Nephron (organoid): ENCODE measurements at regions not wholly inside any gene's neighbourhood (a gene's known extent, or its start where the extent isn't known, plus 50 kb on each side); places are given as distances from the start of the nearest gene placed in this dataset.

Experiments used
- H3K27ac Mint-ChIP-seq, 3 experiments: 2 replicates each; pipeline ENCODE4 v1.8.0; 2020; ENCODE audit warnings: mixed read lengths in 3 of 3, mild to moderate bottlenecking in 2 of 3, moderate library complexity in 1 of 3
- H3K27me3 Mint-ChIP-seq: 2 replicates; pipeline ENCODE4 v1.8.0; 2021; ENCODE audit warnings: low read depth, mild to moderate bottlenecking, moderate library complexity, mixed read lengths
- H3K36me3 Mint-ChIP-seq: 2 replicates; pipeline ENCODE4 v1.8.0; 2020; ENCODE audit warnings: low read depth, mixed read lengths
- H3K4me1 Mint-ChIP-seq: 2 replicates; pipeline ENCODE4 v1.8.0; 2020; ENCODE audit warnings: mixed read lengths
- H3K4me3 Mint-ChIP-seq, 3 experiments: 2 replicates each; pipeline ENCODE4 v1.8.0; 2020; ENCODE audit warnings: mild to moderate bottlenecking in 3 of 3, mixed read lengths in 3 of 3, moderate library complexity in 2 of 3
- H3K9me3 Mint-ChIP-seq: 2 replicates; pipeline ENCODE4 v1.8.0; 2020; ENCODE audit warnings: mixed read lengths
- CTCF ChIP-seq, 3 experiments: fragments of 200-600 bp; sonication (generic); IDR thresholded peaks; one replicate each; pipeline ENCODE4 v1.5.0; 2021; ENCODE audit warnings: antibody characterized with exemption in 3 of 3; ENCODE audit not compliant: unreplicated experiment in 3 of 3

- H3K36me3 Mint-ChIP-seq, result no peaks in the 10 kb centered on the region
- no peak overlapping the region for H3K27ac Mint-ChIP-seq
- no peaks in the 10 kb centered on the region for H3K27me3 Mint-ChIP-seq
- no peak overlapping the region for H3K4me3 Mint-ChIP-seq
- H3K9me3 Mint-ChIP-seq, result no peaks in the 10 kb centered on the region
- H3K4me1 Mint-ChIP-seq, result peaks cover under 1% of the 10 kb centered on the region
- no peak for TF ChIP-seq CTCF (IDR thresholded peaks at IDR 0.05; ENCODE audit: unreplicated experiment in 3 of 3)
Measured at GRCh38 chr1:192439373-192440025, 122.7 kb downstream of the RGS21 start.

- no peaks in the 10 kb centered on the region for H3K27me3 Mint-ChIP-seq
- no peak for TF ChIP-seq CTCF (IDR thresholded peaks at IDR 0.05; ENCODE audit: unreplicated experiment in 3 of 3)
- no peaks in the 10 kb centered on the region for H3K36me3 Mint-ChIP-seq
- no peak overlapping the region for H3K4me3 Mint-ChIP-seq
- H3K27ac Mint-ChIP-seq, result no peak overlapping the region
- peaks cover 9% of the 10 kb centered on the region for H3K4me1 Mint-ChIP-seq
- no peaks in the 10 kb centered on the region for H3K9me3 Mint-ChIP-seq
Measured at GRCh38 chr1:192441492-192441891, 124.7 kb downstream of the RGS21 start.

- no peak for TF ChIP-seq CTCF (IDR thresholded peaks at IDR 0.05; ENCODE audit: unreplicated experiment in 3 of 3)
- no peak overlapping the region for H3K27ac Mint-ChIP-seq
- H3K36me3 Mint-ChIP-seq, result no peaks in the 10 kb centered on the region
- no peaks in the 10 kb centered on the region for H3K9me3 Mint-ChIP-seq
- no peaks in the 10 kb centered on the region for H3K27me3 Mint-ChIP-seq
- H3K4me1 Mint-ChIP-seq, result peaks cover 14% of the 10 kb centered on the region
- no peak overlapping the region for H3K4me3 Mint-ChIP-seq
Measured at GRCh38 chr1:192442736-192443135, 125.9 kb downstream of the RGS21 start.

GRCh38 chr1:192443616-192444015 lies 126.8 kb downstream of the RGS21 start:
- TF ChIP-seq CTCF (IDR thresholded peaks at IDR 0.05; ENCODE audit: unreplicated experiment in 3 of 3), result no peak
- H3K9me3 Mint-ChIP-seq, result no peaks in the 10 kb centered on the region
- H3K4me1 Mint-ChIP-seq, result peaks cover 19% of the 10 kb centered on the region
- H3K27me3 Mint-ChIP-seq, result no peaks in the 10 kb centered on the region
- H3K4me3 Mint-ChIP-seq, result no peak overlapping the region
- no peaks in the 10 kb centered on the region for H3K36me3 Mint-ChIP-seq
- H3K27ac Mint-ChIP-seq, result no peak overlapping the region

- H3K27ac Mint-ChIP-seq, result peak overlapping the region in 1 of 3 experiments; percentile 24
- no peaks in the 10 kb centered on the region for H3K9me3 Mint-ChIP-seq
- H3K27me3 Mint-ChIP-seq, result no peaks in the 10 kb centered on the region
- no peak for TF ChIP-seq CTCF (IDR thresholded peaks at IDR 0.05; ENCODE audit: unreplicated experiment in 3 of 3)
- peaks cover 19% of the 10 kb centered on the region for H3K4me1 Mint-ChIP-seq
- H3K36me3 Mint-ChIP-seq, result no peaks in the 10 kb centered on the region
- H3K4me3 Mint-ChIP-seq, result no peak overlapping the region
Measured at GRCh38 chr1:192445241-192445640, 128.4 kb downstream of the RGS21 start.

- Mint-ChIP-seq H3K4me3 (peak overlapping the region in 2 of 3 experiments; percentile 31 to 33), H3K27ac (peak overlapping the region in 1 of 3 experiments; percentile 24), H3K9me3 (no peaks in the 10 kb centered on the region), H3K27me3 (no peaks in the 10 kb centered on the region), H3K36me3 (no peaks in the 10 kb centered on the region), H3K4me1 (peaks cover 19% of the 10 kb centered on the region)
- peak; percentile 74 to 82 (median 80) for TF ChIP-seq CTCF (IDR thresholded peaks at IDR 0.05; ENCODE audit: unreplicated experiment in 3 of 3)
Measured at GRCh38 chr1:192445839-192446489, 129.2 kb downstream of the RGS21 start.
